PC-3 (cell line): ENCODE measurements at regions not wholly inside any gene's neighbourhood (a gene's known extent, or its start where the extent isn't known, plus 50 kb on each side); places are given as distances from the start of the nearest gene placed in this dataset.

ENCODE experiments used
- ATAC-seq: fragments of 200-7000 bp; cut with Tn5 transposase; 2 replicates; pipeline ENCODE4 v1.9.1; 2020; ENCODE audit warnings: mild to moderate bottlenecking, moderate library complexity
- BruUV-seq: library from RNA; stranded (reverse); fragments of 400-500 nt; replicated peaks from 2 replicates; lab custom pipeline; 2021; lab: Mats Ljungman, UMichigan
- CTCF ChIA-PET: fragments of 300-600 bp; sonication (Branson Sonifier 250); formaldehyde crosslinking; loops from one replicate; lab custom pipeline; 2022; ENCODE audit warnings: antibody characterized with exemption; lab: Charles Lee
- POLR2A ChIA-PET: fragments of 300-600 bp; sonication (Branson Sonifier 250); formaldehyde crosslinking; loops from one replicate; lab custom pipeline; 2022; ENCODE audit warnings: antibody characterized with exemption; ENCODE audit not compliant: unreplicated experiment; lab: Charles Lee
- DNase-seq: peaks from one replicate; pipeline ENCODE4 v3.0.0-alpha.2; 2015
- H2AFZ ChIP-seq: fragments of 300-600 bp; sonication (generic); 2 replicates; pipeline ENCODE4 v1.6.0; 2016; ENCODE audit warnings: antibody characterized with exemption, low read length
- H3F3A ChIP-seq: fragments of 300-600 bp; sonication (generic); one replicate; pipeline ENCODE4 v1.6.0; 2017; ENCODE audit warnings: antibody characterized with exemption, low read length, control low read depth, mild to moderate bottlenecking; ENCODE audit not compliant: unreplicated experiment
- H3K27ac ChIP-seq: fragments of 300-600 bp; sonication (generic); 2 replicates; pipeline ENCODE4 v1.5.1; 2016; ENCODE audit warnings: mild to moderate bottlenecking, low read length
- H3K27me3 ChIP-seq: fragments of 300-600 bp; sonication (generic); 2 replicates; pipeline ENCODE4 v1.6.1; 2016; ENCODE audit warnings: low read length, mixed read lengths
- H3K36me3 ChIP-seq: fragments of 300-600 bp; sonication (generic); 2 replicates; pipeline ENCODE4 v1.6.1; 2016; ENCODE audit warnings: low read depth, mixed run types, low read length, mixed read lengths
- H3K4me1 ChIP-seq: fragments of 300-600 bp; sonication (generic); 2 replicates; pipeline ENCODE4 v1.5.1; 2016; ENCODE audit warnings: low read length; ENCODE audit not compliant: insufficient read depth
- H3K4me2 ChIP-seq: fragments of 300-600 bp; sonication (generic); 2 replicates; pipeline ENCODE4 v1.6.0; 2016; ENCODE audit warnings: low read length
- H3K4me3 ChIP-seq: fragments of 300-600 bp; sonication (generic); 2 replicates; pipeline ENCODE4 v1.5.1; 2016; ENCODE audit warnings: mild to moderate bottlenecking, low read length, mixed read lengths
- H3K79me2 ChIP-seq: fragments of 300-600 bp; sonication (generic); 2 replicates; pipeline ENCODE4 v1.6.1; 2017; ENCODE audit warnings: low read length, mixed read lengths
- H3K9ac ChIP-seq: fragments of 300-600 bp; sonication (generic); 2 replicates; pipeline ENCODE4 v1.6.0; 2016; ENCODE audit warnings: mild to moderate bottlenecking, low read length
- H3K9me2 ChIP-seq: fragments of 300-600 bp; sonication (generic); replicated peaks from 2 replicates; pipeline ENCODE4 v1.6.1; 2016; ENCODE audit warnings: mixed run types, low read length, mixed read lengths
- H3K9me3 ChIP-seq: fragments of 300-600 bp; sonication (generic); 2 replicates; pipeline ENCODE4 v1.6.1; 2016; ENCODE audit warnings: low read length, mixed read lengths
- H4K20me1 ChIP-seq: fragments of 300-600 bp; sonication (generic); 2 replicates; pipeline ENCODE4 v1.6.1; 2016; ENCODE audit warnings: low read length, mixed read lengths
- EZH2 ChIP-seq: fragments of 300-600 bp; sonication (generic); IDR thresholded peaks from one replicate; pipeline ENCODE4 v1.6.1; 2017; ENCODE audit warnings: antibody characterized with exemption, mild to moderate bottlenecking, low read length; ENCODE audit not compliant: unreplicated experiment
- EZH2phosphoT487 ChIP-seq: fragments of 300-600 bp; sonication (generic); IDR thresholded peaks from 2 replicates; pipeline ENCODE4 v1.6.1; 2018; ENCODE audit warnings: mild to moderate bottlenecking, antibody characterized with exemption, low read length, borderline replicate concordance
- intact Hi-C: fragments of 100-400 bp; cut with micrococcal nuclease; formaldehyde crosslinking; loops from 2 replicates; pipeline ENCODE4 v1.9.0; 2023
- TF ChIP-seq, protein P1 (sequence below): fragments of 300-600 bp; sonication (generic); conservative IDR thresholded peaks from 2 replicates; pipeline ENCODE4 v1.5.1; 2017; ENCODE audit warnings: antibody characterized with exemption, low read depth, mild to moderate bottlenecking, low read length

DNA sequence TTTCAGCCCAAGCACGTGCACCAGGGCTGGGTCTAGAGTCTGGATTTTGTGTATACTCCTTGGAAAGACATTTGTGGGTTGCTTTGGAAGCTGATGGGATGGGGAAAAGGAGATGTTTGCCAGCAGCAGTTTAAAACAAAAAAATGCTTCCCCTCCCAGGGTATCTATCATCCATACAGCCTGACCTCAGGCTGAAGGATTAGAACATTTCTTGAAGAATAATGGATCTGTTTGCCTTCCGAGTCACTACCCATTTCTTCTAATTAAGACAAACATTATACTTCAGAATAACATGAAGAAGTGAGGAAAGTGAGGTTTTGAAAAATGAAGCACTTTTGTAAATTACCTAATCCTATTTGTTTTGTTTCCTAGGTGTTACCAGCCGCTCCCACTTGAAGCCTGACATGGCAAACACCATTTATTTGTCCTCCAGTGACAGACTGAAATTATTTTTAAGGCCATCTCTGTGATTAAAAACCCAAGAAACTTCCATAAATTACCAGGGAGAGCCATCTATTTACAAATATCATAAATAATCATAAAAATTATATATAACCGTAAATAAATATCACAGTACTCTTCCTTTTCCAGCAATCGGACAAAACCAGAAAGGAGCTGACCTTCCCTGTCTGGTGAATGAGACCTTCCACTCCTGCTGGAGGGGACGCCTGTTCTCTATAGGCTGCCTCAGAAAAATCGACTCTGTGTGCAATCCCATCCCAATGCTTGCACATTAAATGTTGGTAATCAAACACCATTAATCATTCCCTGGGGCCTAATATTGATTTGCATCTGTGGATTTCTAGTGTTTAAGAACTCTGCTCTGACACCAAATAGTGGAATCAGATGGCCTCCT lies 106.8 kb downstream of the C1D start:
- no peaks in the 10 kb centered on the region for H3K79me2 ChIP-seq
- TF ChIP-seq, protein P1, sequence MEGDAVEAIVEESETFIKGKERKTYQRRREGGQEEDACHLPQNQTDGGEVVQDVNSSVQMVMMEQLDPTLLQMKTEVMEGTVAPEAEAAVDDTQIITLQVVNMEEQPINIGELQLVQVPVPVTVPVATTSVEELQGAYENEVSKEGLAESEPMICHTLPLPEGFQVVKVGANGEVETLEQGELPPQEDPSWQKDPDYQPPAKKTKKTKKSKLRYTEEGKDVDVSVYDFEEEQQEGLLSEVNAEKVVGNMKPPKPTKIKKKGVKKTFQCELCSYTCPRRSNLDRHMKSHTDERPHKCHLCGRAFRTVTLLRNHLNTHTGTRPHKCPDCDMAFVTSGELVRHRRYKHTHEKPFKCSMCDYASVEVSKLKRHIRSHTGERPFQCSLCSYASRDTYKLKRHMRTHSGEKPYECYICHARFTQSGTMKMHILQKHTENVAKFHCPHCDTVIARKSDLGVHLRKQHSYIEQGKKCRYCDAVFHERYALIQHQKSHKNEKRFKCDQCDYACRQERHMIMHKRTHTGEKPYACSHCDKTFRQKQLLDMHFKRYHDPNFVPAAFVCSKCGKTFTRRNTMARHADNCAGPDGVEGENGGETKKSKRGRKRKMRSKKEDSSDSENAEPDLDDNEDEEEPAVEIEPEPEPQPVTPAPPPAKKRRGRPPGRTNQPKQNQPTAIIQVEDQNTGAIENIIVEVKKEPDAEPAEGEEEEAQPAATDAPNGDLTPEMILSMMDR, result no peak
- no peak for TF ChIP-seq EZH2
- no peak for ATAC-seq
- no TSS peak for BruUV-seq
- H3K27ac ChIP-seq, result no peak overlapping the region
- no peaks in the 10 kb centered on the region for H3K27me3 ChIP-seq
- ChIA-PET POLR2A (no interaction called here), CTCF (no interaction called here)
- no peaks in the 10 kb centered on the region for H4K20me1 ChIP-seq
- H3K9me2 ChIP-seq, result no peaks in the 10 kb centered on the region
- no peaks in the 10 kb centered on the region for H3F3A ChIP-seq
- H3K36me3 ChIP-seq, result no peaks in the 10 kb centered on the region
- DNase-seq, result no peak
- intact Hi-C loops, result no loop called here
- no peak overlapping the region for H3K4me3 ChIP-seq
- H3K4me2 ChIP-seq, result no peak overlapping the region
- H3K9me3 ChIP-seq, result no peaks in the 10 kb centered on the region
- no peaks in the 10 kb centered on the region for H3K4me1 ChIP-seq
- no peak overlapping the region for H2AFZ ChIP-seq
- H3K9ac ChIP-seq, result no peak overlapping the region

DNA sequence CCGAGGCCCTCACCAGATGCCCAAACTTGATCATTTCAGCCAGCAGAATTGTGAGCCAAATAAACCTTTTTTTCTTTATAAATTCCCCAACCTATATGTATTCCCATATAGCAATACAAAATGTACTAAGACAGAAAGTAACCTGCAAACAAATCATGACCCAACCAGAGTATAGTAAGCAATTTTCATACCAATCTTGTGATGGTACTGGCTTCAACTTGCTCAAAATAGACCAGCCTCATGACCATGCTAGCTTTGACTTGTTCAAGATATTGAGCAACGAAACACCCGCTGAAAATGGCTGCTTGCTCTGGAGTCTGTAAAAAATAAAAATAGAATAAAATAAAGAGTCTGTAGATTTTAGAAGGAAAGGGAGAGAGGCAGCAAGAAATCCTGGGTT lies 97.6 kb downstream of the C1D start:
- Histone ChIP-seq H3K4me3 (no peak overlapping the region), H3K9me2 (no peaks in the 10 kb centered on the region), H3K4me2 (no peak overlapping the region), H3K36me3 (no peaks in the 10 kb centered on the region), H3F3A (no peaks in the 10 kb centered on the region), H4K20me1 (no peaks in the 10 kb centered on the region), H3K27me3 (no peaks in the 10 kb centered on the region), H3K9ac (no peak overlapping the region), H3K9me3 (no peaks in the 10 kb centered on the region), H3K27ac (no peak overlapping the region), H3K79me2 (no peaks in the 10 kb centered on the region), H3K4me1 (no peaks in the 10 kb centered on the region), H2AFZ (no peak overlapping the region)
- ChIA-PET POLR2A (no interaction called here), CTCF (no interaction called here)
- DNase-seq, result no peak
- TF ChIP-seq, protein P1, result no peak
- TF ChIP-seq EZH2 (no peak), EZH2phosphoT487 (no peak)
- intact Hi-C loops, result no loop called here
- ATAC-seq, result no peak
- no TSS peak for BruUV-seq

DNA sequence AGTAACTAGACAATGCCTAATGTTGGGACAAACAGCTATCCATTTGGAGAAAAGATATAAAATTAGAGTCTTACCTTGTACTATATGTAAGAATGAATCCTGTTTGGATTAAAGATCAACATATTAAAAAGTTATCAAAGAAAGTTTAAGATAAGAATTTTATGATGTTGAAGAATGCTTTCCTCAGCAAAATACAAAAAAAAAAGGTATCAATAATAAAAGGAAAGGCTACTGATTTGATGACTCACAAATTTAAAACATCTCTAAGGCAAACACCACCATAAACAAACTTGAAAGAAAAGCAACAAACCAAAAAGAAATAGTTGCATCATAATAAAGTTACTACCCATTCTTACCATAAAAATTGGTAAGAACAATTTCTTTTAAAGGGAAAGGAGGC lies 92.7 kb downstream of the C1D start:
- H3K4me3 ChIP-seq, result no peak overlapping the region
- no peak overlapping the region for H2AFZ ChIP-seq
- DNase-seq (no peak), ATAC-seq (no peak)
- no peaks in the 10 kb centered on the region for H3K36me3 ChIP-seq
- no peaks in the 10 kb centered on the region for H3F3A ChIP-seq
- H3K9ac ChIP-seq, result no peak overlapping the region
- intact Hi-C loops, result no loop called here
- H3K27me3 ChIP-seq, result no peaks in the 10 kb centered on the region
- H3K4me2 ChIP-seq, result no peak overlapping the region
- H3K79me2 ChIP-seq, result no peaks in the 10 kb centered on the region
- H4K20me1 ChIP-seq, result no peaks in the 10 kb centered on the region
- no TSS peak for BruUV-seq
- no peak overlapping the region for H3K27ac ChIP-seq
- H3K9me2 ChIP-seq, result no peaks in the 10 kb centered on the region
- ChIA-PET POLR2A (no interaction called here), CTCF (no interaction called here)
- TF ChIP-seq, protein P1, result no peak
- no peak for TF ChIP-seq EZH2
- TF ChIP-seq EZH2phosphoT487, result no peak
- no peaks in the 10 kb centered on the region for H3K9me3 ChIP-seq
- peaks cover 8% of the 10 kb centered on the region for H3K4me1 ChIP-seq
